H1 (cell line): ENCODE measurements at regions not wholly inside any gene's neighbourhood (a gene's known extent, or its start where the extent isn't known, plus 50 kb on each side); places are given as distances from the start of the nearest gene placed in this dataset.

ENCODE experiments used
- CTCF ChIA-PET: fragments of 300-600 bp; sonication (Branson Sonifier 250); formaldehyde crosslinking; loops from one replicate; lab custom pipeline; 2021; ENCODE audit not compliant: partially characterized antibody; lab: Charles Lee
- POLR2A ChIA-PET: fragments of 300-600 bp; sonication (Branson Sonifier 250); formaldehyde crosslinking; loops from one replicate; lab custom pipeline; 2021; ENCODE audit warnings: inconsistent platforms; ENCODE audit not compliant: partially characterized antibody; lab: Charles Lee
- DNase-seq, 2 experiments: peaks; one replicate each; pipeline versions ENCODE4 v3.0.0 to v3.0.0-alpha.2; 2010 to 2022; ENCODE audit warnings: low spot score in 2 of 2, low read depth in 1 of 2, mixed read lengths in 1 of 2
- FAIRE-seq: peaks from 2 replicates; lab custom pipeline; 2011; peaks lifted over from hg19 to GRCh38; lab: Jason Lieb, UNC
- H2AFZ ChIP-seq: 2 replicates; pipeline ENCODE4 v1.8.1; 2012; ENCODE audit warnings: low read length, inconsistent platforms
- H2AK5ac ChIP-seq: 2 replicates; pipeline ENCODE4 v1.6.1; 2013; ENCODE audit warnings: low read depth, low read length
- H2BK120ac ChIP-seq: replicated peaks from 2 replicates; pipeline ENCODE3; 2013; ENCODE audit warnings: low read depth, low read length, inconsistent platforms
- H2BK12ac ChIP-seq: 2 replicates; pipeline ENCODE4 v1.6.1; 2013; ENCODE audit warnings: low read depth, low read length
- H2BK15ac ChIP-seq: 2 replicates; pipeline ENCODE4 v1.6.1; 2013; ENCODE audit warnings: low read length
- H2BK20ac ChIP-seq: 2 replicates; pipeline ENCODE4 v1.6.1; 2013; ENCODE audit warnings: low read length
- H2BK5ac ChIP-seq: 2 replicates; pipeline ENCODE4 v1.6.1; 2013; ENCODE audit warnings: low read depth, low read length
- H3K14ac ChIP-seq: 2 replicates; pipeline ENCODE4 v1.6.1; 2013; ENCODE audit warnings: inconsistent platforms; ENCODE audit not compliant: insufficient read length
- H3K18ac ChIP-seq: 2 replicates; pipeline ENCODE4 v1.6.1; 2013; ENCODE audit warnings: low read length; ENCODE audit errors: extremely low read depth
- H3K23ac ChIP-seq: 2 replicates; pipeline ENCODE4 v1.6.1; 2013; ENCODE audit warnings: inconsistent platforms; ENCODE audit not compliant: insufficient read length
- H3K23me2 ChIP-seq: 2 replicates; pipeline ENCODE4 v1.6.1; 2013; ENCODE audit warnings: low read depth, low read length
- H3K27ac ChIP-seq: 2 replicates; pipeline ENCODE4 v1.6.1; 2011; ENCODE audit warnings: low read depth, low read length, inconsistent platforms
- H3K27me3 ChIP-seq, 4 experiments: replicated peaks in 1 of 4; 1 replicate in 1 of 4; 2 replicates in 3 of 4; pipeline versions ENCODE4 v1.6.1 to v1.8.1; 2011 to 2013; ENCODE audit warnings: low read length in 3 of 4, mild to moderate bottlenecking in 3 of 4, inconsistent platforms in 2 of 4, mixed read lengths in 2 of 4, moderate library complexity in 1 of 4; ENCODE audit not compliant: control insufficient read depth in 3 of 4, insufficient read depth in 3 of 4; ENCODE audit errors: extremely low read depth in 1 of 4
- H3K36me3 ChIP-seq, 4 experiments: 2 replicates each; pipeline versions ENCODE4 v1.6.1 to v1.8.1; 2011 to 2013; ENCODE audit warnings: mild to moderate bottlenecking in 4 of 4, low read length in 3 of 4, moderate library complexity in 2 of 4, control low read depth in 1 of 4, inconsistent platforms in 1 of 4; ENCODE audit not compliant: insufficient read depth in 4 of 4, control insufficient read depth in 2 of 4
- H3K4ac ChIP-seq: replicated peaks from 2 replicates; pipeline ENCODE3; 2013; ENCODE audit warnings: low read length, low read depth, mixed read lengths, inconsistent platforms; ENCODE audit not compliant: insufficient read length
- H3K4me1 ChIP-seq, 4 experiments: replicated peaks in 1 of 4; 1 replicate in 1 of 4; 2 replicates in 3 of 4; pipeline versions ENCODE4 v1.6.1 to v1.8.1; 2011 to 2013; ENCODE audit warnings: low read length in 3 of 4, inconsistent platforms in 2 of 4, mixed read lengths in 1 of 4; ENCODE audit not compliant: insufficient read depth in 4 of 4, control insufficient read depth in 3 of 4
- H3K4me2 ChIP-seq, 2 experiments: 2 replicates each; pipeline versions ENCODE4 v1.6.1 to v1.8.1; 2011 to 2013; ENCODE audit warnings: low read depth in 2 of 2, low read length in 2 of 2, control low read depth in 1 of 2, inconsistent platforms in 1 of 2, mild to moderate bottlenecking in 1 of 2; ENCODE audit not compliant: insufficient read depth in 1 of 2
- H3K4me3 ChIP-seq, 4 experiments: fragments of 200-600, 300-600 bp in 1 of 4; sonication (generic), shearing (Covaris generic), sonication (Bioruptor Twin) in 1 of 4; 2 replicates each; pipeline versions ENCODE4 v1.5.1 to v1.8.1; 2011 to 2016; ENCODE audit warnings: low read length in 4 of 4, low read depth in 3 of 4, control low read depth in 2 of 4, inconsistent platforms in 2 of 4, mild to moderate bottlenecking in 2 of 4, mixed read lengths in 1 of 4, moderate library complexity in 1 of 4; ENCODE audit not compliant: insufficient read depth in 2 of 4; ENCODE audit errors: extremely low read depth in 1 of 4
- H3K56ac ChIP-seq: replicated peaks from 2 replicates; pipeline ENCODE3; 2013; ENCODE audit warnings: low read depth, mild to moderate bottlenecking, mixed read lengths, low read length, inconsistent platforms; ENCODE audit not compliant: insufficient read length
- H3K79me1 ChIP-seq: 2 replicates; pipeline ENCODE4 v1.6.1; 2013; ENCODE audit warnings: low read depth, low read length, control low read depth
- H3K79me2 ChIP-seq, 2 experiments: 2 replicates each; pipeline versions ENCODE4 v1.6.1 to v1.8.1; 2012 to 2013; ENCODE audit warnings: low read length in 2 of 2, mild to moderate bottlenecking in 2 of 2, inconsistent platforms in 1 of 2; ENCODE audit not compliant: insufficient read depth in 2 of 2, control insufficient read depth in 1 of 2
- H3K9ac ChIP-seq, 4 experiments: replicated peaks in 1 of 4; 1 replicate in 1 of 4; 2 replicates in 3 of 4; pipeline versions ENCODE4 v1.6.1 to v1.8.1; 2011 to 2013; ENCODE audit warnings: low read depth in 3 of 4, low read length in 3 of 4, control low read depth in 2 of 4, mild to moderate bottlenecking in 2 of 4, moderate library complexity in 2 of 4, inconsistent platforms in 1 of 4; ENCODE audit errors: extremely low read depth in 1 of 4
- H3K9me3 ChIP-seq, 2 experiments: 2 replicates each; pipeline versions ENCODE4 v1.6.1 to v1.8.1; 2012 to 2013; ENCODE audit warnings: mild to moderate bottlenecking in 2 of 2, moderate library complexity in 2 of 2, control low read depth in 1 of 2, inconsistent platforms in 1 of 2, low read depth in 1 of 2, low read length in 1 of 2, mixed read lengths in 1 of 2; ENCODE audit not compliant: insufficient read depth in 2 of 2
- H4K20me1 ChIP-seq, 2 experiments: replicated peaks in 1 of 2; 2 replicates each; pipeline versions ENCODE3 to v1.8.1; 2011 to 2013; ENCODE audit warnings: inconsistent platforms in 2 of 2, low read length in 2 of 2, mild to moderate bottlenecking in 1 of 2; ENCODE audit not compliant: insufficient read depth in 2 of 2, control insufficient read depth in 1 of 2
- H4K5ac ChIP-seq: 2 replicates; pipeline ENCODE4 v1.6.1; 2013; ENCODE audit warnings: low read length, low read depth, mixed read lengths, inconsistent platforms; ENCODE audit not compliant: insufficient read length
- H4K8ac ChIP-seq: 2 replicates; pipeline ENCODE4 v1.8.0; 2013; ENCODE audit warnings: mild to moderate bottlenecking, moderate library complexity, low read length, inconsistent platforms; ENCODE audit not compliant: insufficient read depth; ENCODE audit errors: extremely low read depth
- H4K91ac ChIP-seq: replicated peaks from 2 replicates; pipeline ENCODE3; 2013; ENCODE audit warnings: low read length, mixed read lengths, inconsistent platforms; ENCODE audit not compliant: insufficient read length
- CHD1 ChIP-seq: IDR thresholded peaks from 2 replicates; pipeline ENCODE4 v1.6.1; 2012; ENCODE audit warnings: low read depth, low read length, improper control_type of control experiment
- HDAC2 ChIP-seq, 2 experiments: fragments of 300-600 bp in 1 of 2; sonication (generic) in 1 of 2; IDR thresholded peaks; 2 replicates each; pipeline ENCODE4 v1.6.1; 2011 to 2012; ENCODE audit warnings: low read depth in 2 of 2, low read length in 2 of 2, mild to moderate bottlenecking in 2 of 2, moderate library complexity in 2 of 2, borderline replicate concordance in 1 of 2, inconsistent platforms in 1 of 2
- HDAC6 ChIP-seq: IDR thresholded peaks from one replicate; pipeline ENCODE4 v1.7.1; 2012; ENCODE audit warnings: low read depth, mild to moderate bottlenecking, inconsistent platforms, low read length, moderate library complexity
- POLR2A ChIP-seq, 2 experiments: IDR thresholded peaks; 1 replicate in 1 of 2; 2 replicates in 1 of 2; pipeline ENCODE4 v1.6.1; 2011; ENCODE audit warnings: low read depth in 2 of 2, low read length in 2 of 2, mild to moderate bottlenecking in 2 of 2; ENCODE audit errors: control extremely low read depth in 1 of 2
- RFX5 ChIP-seq: IDR thresholded peaks from 2 replicates; pipeline ENCODE4 v1.6.1; 2011; ENCODE audit warnings: low read depth, low read length, improper control_type of control experiment, borderline replicate concordance
- RNF2 ChIP-seq: fragments of 200-900, 300-1000 bp; sonication (generic); IDR thresholded peaks from 2 replicates; pipeline ENCODE4 v1.7.1; 2016; ENCODE audit warnings: borderline replicate concordance, low read depth, mild to moderate bottlenecking, antibody characterized with exemption, low read length; ENCODE audit not compliant: poor library complexity, severe bottlenecking; ENCODE audit errors: missing control alignments
- SP2 ChIP-seq: IDR thresholded peaks from 2 replicates; pipeline ENCODE4 v1.6.1; 2012; ENCODE audit warnings: mild to moderate bottlenecking, low read length, inconsistent platforms
- TAF7 ChIP-seq: optimal IDR thresholded peaks from 2 replicates; pipeline ENCODE3; 2011; ENCODE audit warnings: low read depth, mild to moderate bottlenecking, inconsistent platforms, low read length, moderate library complexity, borderline replicate concordance
- YY1 ChIP-seq: IDR thresholded peaks from 2 replicates; pipeline ENCODE4 v1.6.1; 2011; ENCODE audit warnings: low read depth, mild to moderate bottlenecking, low read length
- ZNF274 ChIP-seq: IDR thresholded peaks from 2 replicates; pipeline ENCODE4 v1.7.0; 2012; ENCODE audit warnings: low read length, borderline replicate concordance; ENCODE audit errors: extremely low read depth
- WGBS, 2 experiments: shearing (Covaris generic) in 1 of 2; methylation state at CpG; one replicate each; pipeline versions ENCODE4 v1.1.6 to v1.1.7; 2013 to 2015; ENCODE audit warnings: low lambda C conversion rate in 2 of 2, mixed read lengths in 2 of 2, inconsistent platforms in 1 of 2, low coverage in 1 of 2, missing lambda C conversion rate in 1 of 2; ENCODE audit not compliant: insufficient replicate concordance in 2 of 2, insufficient coverage in 1 of 2, insufficient read length in 1 of 2; ENCODE audit errors: extremely low coverage in 1 of 2, missing lambda C conversion rate in 1 of 2; 5-methylcytosine and 5-hydroxymethylcytosine counted together

DNA sequence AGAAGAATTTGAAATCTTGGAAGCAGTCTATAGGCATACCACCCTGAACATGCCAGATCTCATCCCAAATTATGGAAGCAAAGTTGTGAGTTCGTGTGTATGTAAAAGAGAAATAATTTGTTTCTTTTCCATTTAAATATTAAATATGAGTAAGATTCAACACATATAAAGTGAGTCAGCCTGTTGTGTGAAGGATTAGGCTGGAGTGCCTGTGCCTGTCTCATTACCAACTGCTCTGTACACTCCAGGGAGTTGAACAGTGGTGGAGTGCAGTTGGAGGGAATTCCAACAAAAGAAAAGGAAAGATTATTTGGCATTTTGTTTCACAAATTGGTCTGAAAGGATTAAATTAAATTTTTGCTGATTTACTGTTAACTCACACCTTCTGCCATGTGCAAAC, 435.6 kb downstream of the FAT4 start:
- H4K91ac ChIP-seq = no peak overlapping the region
- H3K4me1 ChIP-seq = peaks cover 0 to 3% (median 0%) of the 10 kb centered on the region in 4 experiments; a peak in 1 of 7 replicates
- no peak overlapping the region for H2BK12ac ChIP-seq
- H3K79me2 ChIP-seq = no peaks in the 10 kb centered on the region
- no peak overlapping the region for H3K4me2 ChIP-seq
- DNase-seq (no peak), FAIRE-seq (no peak)
- no peaks in the 10 kb centered on the region for H3K27me3 ChIP-seq
- no peak overlapping the region for H3K23ac ChIP-seq
- H2BK20ac ChIP-seq = no peak overlapping the region
- no peak overlapping the region for H3K9ac ChIP-seq
- no peaks in the 10 kb centered on the region for H3K36me3 ChIP-seq
- no peak overlapping the region for H2BK15ac ChIP-seq
- peak overlapping the region; percentile 96 for H3K4ac ChIP-seq
- H2AFZ ChIP-seq = peak overlapping the region; percentile 47; the same call in 1 of the 2 replicates
- H3K27ac ChIP-seq = no peak overlapping the region
- ChIA-PET POLR2A (no interaction called here), CTCF (interaction anchor here (0.6 to 2.3 kb wide), 7 partner anchors 10 to 441 kb away, joined by 3 to 29 read pairs (median 6); partner anchors contain the start of gene FAT4)
- no peak overlapping the region for H4K5ac ChIP-seq
- H2AK5ac ChIP-seq = no peak overlapping the region
- H3K18ac ChIP-seq = no peak overlapping the region
- H3K79me1 ChIP-seq = no peaks in the 10 kb centered on the region
- H3K23me2 ChIP-seq = no peaks in the 10 kb centered on the region
- H3K9me3 ChIP-seq = peaks cover 0 to 5% of the 10 kb centered on the region in 2 experiments; a peak in 1 of 4 replicates
- no peak overlapping the region for H2BK120ac ChIP-seq
- H3K56ac ChIP-seq = no peak overlapping the region
- no peak overlapping the region for H3K14ac ChIP-seq
- H3K4me3 ChIP-seq = no peak overlapping the region
- 80% methylated on average over 1 of the region's 1 CpG; no CpG with 5 or more reads in 1 of the 2 experiments for WGBS, 2 experiments
- TF ChIP-seq HDAC2 (IDR thresholded peaks at IDR 0.05; ENCODE audit: borderline replicate concordance in 1 of 2, low read depth in 2 of 2, low read length in 2 of 2) = no peak
- TF ChIP-seq POLR2A (IDR thresholded peaks at IDR 0.05; ENCODE audit: control extremely low read depth in 1 of 2, low read depth in 2 of 2, low read length in 2 of 2) = no peak
- no peak for TF ChIP-seq ZNF274
- no peak for TF ChIP-seq TAF7
- TF ChIP-seq SP2 = no peak
- no peak for TF ChIP-seq RNF2
- no peak for TF ChIP-seq YY1
- TF ChIP-seq HDAC6 = no peak
- no peak for TF ChIP-seq RFX5
- TF ChIP-seq CHD1 = no peak
- no peak overlapping the region for H4K8ac ChIP-seq
- H2BK5ac ChIP-seq = no peak overlapping the region
- no peaks in the 10 kb centered on the region for H4K20me1 ChIP-seq
